Uterus (tissue), 3 donors: ENCODE measurements at regions not wholly inside any gene's neighbourhood (a gene's known extent, or its start where the extent isn't known, plus 50 kb on each side); places are given as distances from the start of the nearest gene placed in this dataset.

Experiments used
- DNase-seq, 2 donors: peaks; one replicate each; pipeline ENCODE4 v3.0.0-alpha.2; 2019 to 2020
- H3K27ac ChIP-seq, 2 donors: fragments of 200-600 bp; sonication (generic); 1 replicate in 1 of 2; 2 replicates in 1 of 2; pipeline ENCODE4 v1.5.1; 2016 to 2018
- H3K27me3 ChIP-seq, 2 donors: fragments of 200-600 bp; sonication (generic); one replicate each; pipeline ENCODE4 v1.5.1; 2018 to 2019; ENCODE audit warnings: control low read depth in 1 of 2
- H3K36me3 ChIP-seq, 2 donors: fragments of 200-600 bp; sonication (generic); one replicate each; pipeline ENCODE4 v1.5.1; 2019; ENCODE audit warnings: control low read depth in 1 of 2
- H3K4me1 ChIP-seq, 2 donors: fragments of 200-600 bp; sonication (generic); one replicate each; pipeline ENCODE4 v1.5.1; 2018 to 2019; ENCODE audit warnings: control low read depth in 1 of 2
- H3K4me3 ChIP-seq, 2 donors: fragments of 200-600 bp; sonication (generic); 1 replicate in 1 of 2; 2 replicates in 1 of 2; pipeline ENCODE4 v1.5.1; 2018 to 2019; ENCODE audit warnings: mild to moderate bottlenecking in 1 of 2
- H3K9me3 ChIP-seq, 2 donors: fragments of 200-600 bp; sonication (generic); one replicate each; pipeline ENCODE4 v1.5.1; 2019; ENCODE audit warnings: control low read depth in 1 of 2
- POLR2A ChIP-seq, 2 donors: fragments of 450-650 bp; IDR thresholded peaks; one replicate each; pipeline ENCODE4 v1.6.1; 2016; ENCODE audit warnings: antibody characterized with exemption in 2 of 2, mild to moderate bottlenecking in 1 of 2, moderate library complexity in 1 of 2
- intact Hi-C: fragments of 100-400 bp; cut with DNase I; formaldehyde crosslinking; loops from one replicate; pipeline ENCODE4 v1.15.1; 2023; ENCODE audit warnings: low total_unique reads
- TF ChIP-seq, protein P1 (sequence below), 4 experiments: fragments of 200-600 bp in 2 of 4; fragments of 450-650 bp in 2 of 4; sonication (generic) in 2 of 4; IDR thresholded peaks; one replicate each; pipeline ENCODE4 v1.5.1; 2016 to 2019; ENCODE audit warnings: antibody characterized with exemption in 4 of 4, mild to moderate bottlenecking in 2 of 4, moderate library complexity in 1 of 4
- donor health status: DM: yes; HTN: yes; CAD: no.

DNA sequence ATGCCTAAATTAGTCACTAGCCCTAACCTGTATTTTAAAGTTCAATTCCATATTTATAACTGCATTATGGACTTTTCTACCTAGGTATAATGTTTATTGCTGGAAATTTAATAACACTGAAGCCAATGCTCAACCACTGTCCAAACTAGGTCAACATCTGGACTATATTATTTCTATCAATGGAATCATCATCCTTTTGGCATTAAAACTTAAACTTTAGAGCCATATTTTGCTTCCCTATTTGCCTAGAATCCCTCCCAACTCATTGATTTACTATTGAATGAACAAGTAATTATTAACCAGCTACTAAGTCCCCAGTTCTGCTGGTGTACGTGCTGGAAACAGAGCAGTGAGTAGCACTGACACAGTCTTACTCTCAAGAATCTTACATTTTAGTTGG is 291.7 kb upstream of the SPTLC3 start:
- intact Hi-C loops, result no loop called here
- no peak overlapping the region for H3K27ac ChIP-seq
- H3K4me3 ChIP-seq, result no peak overlapping the region
- no peaks in the 10 kb centered on the region for H3K36me3 ChIP-seq
- TF ChIP-seq, protein P1, sequence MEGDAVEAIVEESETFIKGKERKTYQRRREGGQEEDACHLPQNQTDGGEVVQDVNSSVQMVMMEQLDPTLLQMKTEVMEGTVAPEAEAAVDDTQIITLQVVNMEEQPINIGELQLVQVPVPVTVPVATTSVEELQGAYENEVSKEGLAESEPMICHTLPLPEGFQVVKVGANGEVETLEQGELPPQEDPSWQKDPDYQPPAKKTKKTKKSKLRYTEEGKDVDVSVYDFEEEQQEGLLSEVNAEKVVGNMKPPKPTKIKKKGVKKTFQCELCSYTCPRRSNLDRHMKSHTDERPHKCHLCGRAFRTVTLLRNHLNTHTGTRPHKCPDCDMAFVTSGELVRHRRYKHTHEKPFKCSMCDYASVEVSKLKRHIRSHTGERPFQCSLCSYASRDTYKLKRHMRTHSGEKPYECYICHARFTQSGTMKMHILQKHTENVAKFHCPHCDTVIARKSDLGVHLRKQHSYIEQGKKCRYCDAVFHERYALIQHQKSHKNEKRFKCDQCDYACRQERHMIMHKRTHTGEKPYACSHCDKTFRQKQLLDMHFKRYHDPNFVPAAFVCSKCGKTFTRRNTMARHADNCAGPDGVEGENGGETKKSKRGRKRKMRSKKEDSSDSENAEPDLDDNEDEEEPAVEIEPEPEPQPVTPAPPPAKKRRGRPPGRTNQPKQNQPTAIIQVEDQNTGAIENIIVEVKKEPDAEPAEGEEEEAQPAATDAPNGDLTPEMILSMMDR (IDR thresholded peaks at IDR 0.05), result no peak
- no peak for TF ChIP-seq POLR2A (IDR thresholded peaks at IDR 0.05)
- H3K9me3 ChIP-seq, result no peaks in the 10 kb centered on the region
- DNase-seq, result no peak
- H3K4me1 ChIP-seq, result no peaks in the 10 kb centered on the region
- H3K27me3 ChIP-seq, result no peaks in the 10 kb centered on the region

DNA sequence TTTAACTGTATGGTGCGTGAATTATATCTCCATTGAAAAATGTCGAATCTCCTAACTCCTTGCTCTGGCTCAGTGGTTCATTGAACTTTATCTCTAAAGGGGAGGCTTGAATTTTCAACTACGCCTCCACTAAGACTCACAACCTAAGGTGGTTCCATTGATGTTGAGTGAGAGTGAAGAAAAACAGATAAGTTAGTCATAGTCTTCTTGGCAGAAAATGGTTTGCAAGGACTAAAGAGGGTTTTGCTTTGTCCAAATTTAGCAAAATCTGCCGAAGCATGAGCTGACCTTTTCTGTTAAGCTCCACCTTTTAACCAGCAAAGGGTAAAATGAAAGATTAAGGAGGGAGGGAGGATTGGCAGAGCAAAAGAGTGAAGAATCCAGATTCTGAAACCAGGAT is 290.2 kb upstream of the SPTLC3 start:
- Histone ChIP-seq H3K27ac (no peak overlapping the region), H3K36me3 (no peaks in the 10 kb centered on the region), H3K9me3 (no peaks in the 10 kb centered on the region), H3K4me3 (no peak overlapping the region), H3K27me3 (no peaks in the 10 kb centered on the region), H3K4me1 (no peaks in the 10 kb centered on the region)
- intact Hi-C loops, result no loop called here
- TF ChIP-seq, protein P1 (IDR thresholded peaks at IDR 0.05), result no peak
- TF ChIP-seq POLR2A (IDR thresholded peaks at IDR 0.05), result no peak
- DNase-seq, result no peak

- TF ChIP-seq, protein P1 (IDR thresholded peaks at IDR 0.05), result no peak
- TF ChIP-seq POLR2A (IDR thresholded peaks at IDR 0.05), result no peak
- H3K9me3 ChIP-seq, result no peaks in the 10 kb centered on the region
- no peak for DNase-seq
- intact Hi-C loops, result no loop called here
- no peak overlapping the region for H3K27ac ChIP-seq
- no peaks in the 10 kb centered on the region for H3K4me1 ChIP-seq
- H3K4me3 ChIP-seq, result no peak overlapping the region
- no peaks in the 10 kb centered on the region for H3K36me3 ChIP-seq
- no peaks in the 10 kb centered on the region for H3K27me3 ChIP-seq
Observed at GRCh38 chr20:12721636-12722035, 287.1 kb upstream of the SPTLC3 start.

DNA sequence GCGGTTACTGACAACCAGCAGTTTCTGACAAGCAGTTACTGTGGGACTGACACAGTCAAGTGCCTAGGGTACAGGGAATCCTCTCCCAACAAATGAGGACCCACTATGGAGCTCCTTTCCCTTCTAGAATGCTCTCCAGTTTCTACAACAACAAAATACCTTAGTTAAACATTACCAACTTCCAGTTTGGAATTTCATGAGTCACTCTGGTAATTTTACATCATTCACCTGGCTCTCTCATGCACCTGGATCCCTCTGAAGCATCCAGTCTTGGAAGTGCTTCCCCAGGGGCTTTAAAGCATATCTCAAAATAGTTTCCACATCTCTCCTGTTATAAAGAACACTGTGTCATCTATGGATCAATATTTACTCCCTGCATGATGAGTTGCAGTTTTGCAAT is 286.7 kb upstream of the SPTLC3 start:
- intact Hi-C loops, result no loop called here
- H3K36me3 ChIP-seq, result no peaks in the 10 kb centered on the region
- H3K4me3 ChIP-seq, result no peak overlapping the region
- H3K9me3 ChIP-seq, result no peaks in the 10 kb centered on the region
- no peaks in the 10 kb centered on the region for H3K27me3 ChIP-seq
- H3K4me1 ChIP-seq, result no peaks in the 10 kb centered on the region
- DNase-seq, result no peak
- H3K27ac ChIP-seq, result no peak overlapping the region
- no peak for TF ChIP-seq POLR2A (IDR thresholded peaks at IDR 0.05)
- TF ChIP-seq, protein P1 (IDR thresholded peaks at IDR 0.05), result no peak

DNA sequence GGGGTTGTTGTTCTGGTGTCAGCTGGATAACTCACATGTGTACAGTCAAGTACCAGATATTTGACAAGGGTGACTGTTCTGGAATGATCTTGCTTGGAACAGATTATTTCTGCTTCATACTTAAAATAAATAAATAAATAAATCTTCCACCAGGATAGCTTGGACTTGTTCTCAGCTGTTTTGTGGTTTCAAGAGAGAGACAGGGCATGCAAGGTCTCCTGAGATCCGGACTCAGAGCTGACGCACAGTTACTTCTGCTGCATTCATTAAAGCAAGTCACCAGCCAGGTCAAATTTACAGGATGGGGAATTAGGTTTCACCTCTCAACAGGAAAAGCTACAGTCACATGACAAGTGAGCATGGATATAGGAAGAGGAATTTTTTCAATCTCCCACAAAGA is 285.0 kb upstream of the SPTLC3 start:
- Histone ChIP-seq H3K9me3 (no peaks in the 10 kb centered on the region), H3K27me3 (no peaks in the 10 kb centered on the region), H3K36me3 (no peaks in the 10 kb centered on the region), H3K27ac (no peak overlapping the region), H3K4me1 (no peaks in the 10 kb centered on the region), H3K4me3 (no peak overlapping the region)
- intact Hi-C loops, result no loop called here
- TF ChIP-seq, protein P1 (IDR thresholded peaks at IDR 0.05), result no peak
- no peak for TF ChIP-seq POLR2A (IDR thresholded peaks at IDR 0.05)
- no peak for DNase-seq
